SW 1271 (cell line): ENCODE measurements at regions not wholly inside any gene's neighbourhood (a gene's known extent, or its start where the extent isn't known, plus 50 kb on each side); places are given as distances from the start of the nearest gene placed in this dataset.

ENCODE experiments used
- DNase-seq, 2 experiments: peaks; one replicate each; lab custom pipeline; 2025; lab: John Stamatoyannopoulos, UW

DNA sequence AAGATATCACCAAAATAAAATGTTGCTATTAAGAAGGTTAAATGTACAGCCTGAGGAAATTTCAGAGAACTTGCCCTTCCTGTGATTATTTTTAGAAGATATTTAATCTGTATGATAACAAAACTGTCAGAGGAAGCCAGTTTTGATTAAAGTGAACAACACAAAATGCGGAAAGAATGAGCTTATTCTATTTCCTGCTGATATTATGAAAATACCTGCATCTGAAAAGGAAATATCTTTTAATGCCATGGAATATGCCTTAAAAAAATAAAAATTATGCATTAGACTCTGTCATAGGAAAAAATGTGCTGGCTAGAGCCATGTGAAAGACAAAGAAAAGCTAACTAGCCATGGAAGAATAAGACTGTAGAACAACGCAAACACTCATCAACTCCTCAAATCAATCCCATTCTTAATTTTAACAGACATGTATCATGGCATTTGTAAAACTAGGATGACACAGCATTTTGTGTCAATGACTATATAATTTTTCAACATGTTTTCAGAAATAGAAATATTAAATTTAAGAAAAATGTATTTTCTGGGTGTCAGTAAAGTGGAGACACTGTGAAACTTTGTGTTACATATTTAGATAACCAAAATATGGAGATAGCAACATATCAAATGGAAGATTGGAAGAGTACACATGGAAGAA is 1768.2 kb downstream of the SUCLG1 start:
- DNase-seq, result no peak

GRCh38 chr2:82675186-82675585 is 1783.9 kb downstream of the SUCLG1 start:
- no peak for DNase-seq

DNA sequence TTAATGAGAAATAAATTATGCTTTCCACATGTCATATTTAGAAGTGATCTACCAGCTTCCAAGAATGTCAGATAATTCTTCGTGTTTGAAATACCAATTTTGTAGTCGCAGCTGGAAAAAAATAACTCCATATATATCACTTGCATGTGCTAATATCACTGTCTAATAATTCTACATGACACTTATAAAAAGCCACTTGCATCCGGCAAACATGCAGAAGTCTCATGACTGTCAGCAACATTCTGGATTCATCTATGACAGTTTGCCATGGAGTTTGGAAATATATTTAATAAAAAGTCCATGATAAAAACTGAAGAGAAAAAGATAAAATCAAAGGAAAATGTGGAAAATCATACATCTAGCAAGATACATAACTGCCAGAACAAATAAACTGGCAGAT is 1784.4 kb downstream of the SUCLG1 start:
- no peak for DNase-seq

DNA sequence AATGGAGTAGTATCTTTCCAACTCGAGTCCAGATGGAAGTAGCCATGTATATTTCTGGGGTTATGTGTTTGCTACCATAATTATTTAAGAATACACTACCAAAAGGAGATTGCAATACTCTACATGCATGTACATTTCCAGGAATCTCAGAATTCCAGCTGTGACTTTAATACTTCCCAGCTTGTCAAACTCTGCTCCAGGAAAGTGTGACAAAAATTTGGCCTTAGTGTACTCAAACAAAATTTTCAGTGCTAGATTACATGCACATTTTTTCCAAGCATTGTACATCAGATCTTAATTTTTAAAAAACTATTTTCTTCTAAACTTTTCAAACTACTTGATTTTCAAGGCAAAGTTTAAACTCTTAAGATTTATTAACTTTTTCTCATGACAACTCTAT is 1791.6 kb downstream of the SUCLG1 start:
- DNase-seq, result no peak

DNA sequence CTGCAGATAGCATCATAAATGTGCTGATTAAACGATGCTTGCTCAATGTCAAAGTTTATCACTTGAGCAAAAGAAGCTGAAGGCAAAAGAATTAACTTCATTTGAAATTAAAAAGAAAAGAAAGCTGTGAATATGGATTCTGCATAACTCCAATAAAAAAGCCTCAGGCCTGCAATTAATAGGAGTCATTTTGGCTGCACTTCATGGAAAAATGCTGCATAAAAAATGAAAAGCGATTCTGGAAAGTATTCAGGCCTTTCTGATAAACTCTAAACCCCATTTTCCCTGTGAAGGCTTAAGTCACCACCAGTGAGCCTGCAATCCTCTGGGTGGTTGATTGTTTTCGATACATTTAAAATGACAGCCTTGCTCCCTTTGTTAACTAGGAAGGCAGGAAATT is 1793.4 kb downstream of the SUCLG1 start:
- no peak for DNase-seq

GRCh38 chr2:82657106-82657505 is 1802.0 kb downstream of the SUCLG1 start:
- no peak for DNase-seq

GRCh38 chr2:82656420-82656819 is 1802.7 kb downstream of the SUCLG1 start:
- DNase-seq, result no peak

GRCh38 chr2:82652117-82652516 is 1807.0 kb downstream of the SUCLG1 start:
- no peak for DNase-seq

GRCh38 chr2:82650038-82650437 is 1809.0 kb downstream of the SUCLG1 start:
- DNase-seq, result no peak

DNA sequence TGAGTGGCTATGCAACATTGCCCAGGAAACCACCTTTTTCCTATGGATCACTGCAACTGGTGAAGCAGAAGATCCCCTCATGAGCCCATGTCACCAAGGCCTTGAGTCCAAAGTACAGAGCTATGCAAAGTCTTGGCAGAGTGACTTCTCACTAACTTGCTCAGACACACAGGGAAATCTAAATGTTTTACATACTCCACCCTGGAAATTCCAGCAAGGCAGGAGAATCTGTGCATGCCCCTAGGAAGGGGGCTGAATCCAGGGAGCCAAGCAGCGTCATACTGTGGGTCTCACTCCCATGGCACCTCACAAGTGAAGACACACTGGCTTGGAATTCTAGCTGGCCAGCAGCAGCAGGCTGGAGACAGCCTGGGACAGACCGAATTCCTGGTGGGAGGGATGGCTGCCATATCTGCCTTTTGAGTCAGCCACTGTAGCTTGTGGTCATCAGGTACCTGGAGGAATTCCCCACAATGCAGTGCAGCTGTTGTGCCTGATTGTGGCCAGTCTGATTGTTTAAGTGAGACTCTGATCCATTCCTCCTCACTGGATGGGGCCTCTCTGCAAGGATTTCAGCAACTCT is 1817.4 kb downstream of the SUCLG1 start:
- no peak for DNase-seq

GRCh38 chr2:82636402-82637020 is 1822.6 kb downstream of the SUCLG1 start:
- no peak for DNase-seq

DNA sequence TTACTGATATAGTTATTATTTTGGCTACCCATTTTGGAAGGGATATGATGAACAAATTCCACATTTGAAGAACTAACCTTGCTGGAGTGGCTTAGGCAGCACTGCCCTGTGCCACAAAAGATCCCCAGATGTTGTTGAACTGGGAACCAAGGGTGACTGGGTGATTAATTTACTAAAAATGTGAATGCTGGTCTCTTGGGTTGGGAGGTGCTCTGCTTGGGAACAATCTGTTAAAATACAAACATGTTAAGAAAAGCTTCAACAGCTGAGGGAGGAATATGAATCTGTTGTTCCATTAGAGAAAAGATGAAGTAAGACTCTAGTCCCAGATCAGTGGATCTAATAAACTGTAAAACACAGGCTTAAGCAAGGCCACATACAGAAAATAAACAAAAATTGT is 1860.1 kb downstream of the SUCLG1 start:
- no peak for DNase-seq

DNA sequence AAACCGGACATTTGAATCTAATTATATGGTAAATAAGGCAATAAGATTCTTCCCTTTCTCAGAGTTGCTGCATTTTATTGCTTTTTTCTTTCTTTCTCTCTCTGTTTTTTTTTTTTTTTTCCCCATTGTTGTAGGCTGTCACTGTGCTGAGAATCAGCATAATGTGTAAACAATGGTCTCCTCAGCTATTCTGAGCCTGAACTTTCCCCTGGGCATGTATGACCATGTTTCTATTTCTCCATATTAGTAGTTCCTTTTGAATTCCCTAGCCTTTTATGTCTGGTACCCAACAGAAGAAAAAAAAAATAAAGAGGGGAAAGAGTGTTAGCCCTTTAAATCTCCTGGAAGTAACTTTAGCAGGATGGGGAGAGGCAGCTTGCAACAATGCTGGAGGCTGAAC is 1862.5 kb downstream of the SUCLG1 start:
- DNase-seq, result no peak

DNA sequence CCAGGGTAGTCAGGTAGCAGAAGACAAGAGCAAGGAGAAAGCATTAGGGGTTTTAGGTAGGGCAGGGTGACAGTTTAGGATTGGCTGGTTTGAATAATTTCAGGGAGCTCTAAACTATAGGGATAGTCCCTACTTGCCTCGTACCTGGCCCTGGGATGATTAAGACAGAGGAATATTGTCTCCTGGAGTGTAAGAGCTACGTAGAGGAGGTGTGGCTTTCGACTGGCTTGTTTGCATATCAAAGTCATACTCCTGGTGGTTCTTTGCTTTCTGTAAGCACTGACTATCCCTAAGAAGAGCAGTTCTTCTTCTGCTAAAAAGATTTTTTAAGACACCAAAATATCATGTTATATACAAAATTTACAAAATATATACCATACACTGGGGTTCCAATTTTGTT is 1867.4 kb downstream of the SUCLG1 start:
- DNase-seq, result no peak

GRCh38 chr2:82576656-82577055 is 1882.4 kb downstream of the SUCLG1 start:
- no peak for DNase-seq

DNA sequence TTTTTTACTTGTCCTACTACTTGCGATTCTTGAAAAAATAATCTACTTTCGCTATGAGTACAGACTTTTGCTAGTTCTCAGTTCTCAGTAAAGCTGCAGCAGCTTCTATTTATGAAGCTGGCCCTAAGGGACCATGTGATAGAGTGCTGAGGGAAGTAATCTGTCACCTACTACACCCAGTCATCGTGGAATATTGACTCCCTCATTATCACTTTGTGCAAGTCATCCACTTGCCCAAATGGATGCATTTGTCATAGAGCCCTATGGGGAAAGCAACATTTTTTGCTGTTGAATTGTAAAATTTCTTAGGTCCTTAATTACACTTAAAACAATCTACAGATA is 1919.8 kb downstream of the SUCLG1 start:
- no peak for DNase-seq

DNA sequence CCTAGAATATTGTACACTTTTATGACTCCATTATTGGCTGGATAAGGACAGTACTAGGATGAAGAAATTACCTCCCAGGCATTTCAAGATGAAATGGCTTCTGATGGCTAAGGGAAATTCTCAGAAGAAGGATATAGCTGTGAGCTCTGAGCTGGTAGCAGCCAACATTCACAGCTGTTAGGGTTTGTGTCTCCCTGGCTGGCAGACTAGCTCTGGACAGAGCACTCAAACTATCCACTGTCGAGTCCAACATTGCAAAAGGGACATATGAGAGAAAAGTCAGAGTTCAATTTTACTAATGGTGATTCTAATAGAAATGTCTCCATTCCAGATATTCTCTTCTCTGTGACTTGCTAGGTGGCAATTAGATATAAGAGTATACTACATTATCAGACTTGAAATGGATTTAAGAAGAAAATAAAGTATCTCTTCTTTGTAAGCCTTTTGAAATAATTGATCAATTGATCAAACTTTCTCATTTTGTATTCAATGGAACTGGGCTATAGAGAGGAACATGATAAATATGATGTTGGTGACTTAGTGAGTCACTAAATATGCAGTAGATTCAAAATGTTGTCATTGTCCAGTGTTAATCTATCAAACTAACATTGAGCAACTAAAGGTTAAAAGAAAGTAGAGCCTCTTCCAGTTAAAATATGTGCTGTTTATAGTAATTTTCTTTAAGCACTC is 1920.3 kb downstream of the SUCLG1 start:
- no peak for DNase-seq

DNA sequence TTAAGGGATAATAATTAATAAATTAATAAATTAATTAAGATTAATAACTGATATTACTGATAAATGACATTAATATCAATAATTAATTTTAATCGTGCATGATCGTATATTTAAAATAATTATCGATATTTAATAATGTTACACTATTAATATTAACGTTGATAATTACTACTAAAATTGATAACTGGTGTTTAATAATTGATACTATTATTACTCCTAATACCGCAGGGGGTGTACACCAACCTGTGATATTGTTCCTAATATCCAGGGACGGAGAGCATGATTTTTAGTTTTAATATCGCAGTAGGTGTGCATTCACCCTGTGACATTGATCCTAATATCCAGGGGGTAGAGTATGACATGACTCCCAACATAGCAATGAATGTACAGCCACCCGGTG is 1930.8 kb downstream of the SUCLG1 start:
- no peak for DNase-seq

- no peak for DNase-seq
Measured at GRCh38 chr2:82527124-82527523, 1932.0 kb downstream of the SUCLG1 start.

- DNase-seq, result no peak
Measured at GRCh38 chr2:82526277-82526676, 1932.8 kb downstream of the SUCLG1 start.

DNA sequence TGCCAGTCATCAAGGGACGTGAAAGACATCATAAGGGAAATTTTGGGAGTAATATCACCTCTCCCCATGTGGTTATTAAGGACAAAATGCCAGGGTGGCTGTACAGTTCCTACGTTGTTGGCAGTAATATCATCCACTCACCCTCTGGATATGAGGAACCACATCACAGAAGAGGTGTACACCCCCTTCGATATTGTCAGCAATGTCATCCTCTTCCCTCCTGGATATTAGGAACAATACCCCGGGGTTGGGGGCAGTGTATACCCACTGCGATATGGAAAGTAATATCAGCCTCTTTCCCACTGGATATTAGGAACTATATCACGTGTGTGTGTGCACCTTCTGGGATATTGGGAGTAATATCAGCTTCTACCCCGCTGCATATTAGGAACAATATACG is 1933.3 kb downstream of the SUCLG1 start:
- no peak for DNase-seq

- DNase-seq, result no peak
Measured at GRCh38 chr2:82524826-82525225, 1934.3 kb downstream of the SUCLG1 start.

DNA sequence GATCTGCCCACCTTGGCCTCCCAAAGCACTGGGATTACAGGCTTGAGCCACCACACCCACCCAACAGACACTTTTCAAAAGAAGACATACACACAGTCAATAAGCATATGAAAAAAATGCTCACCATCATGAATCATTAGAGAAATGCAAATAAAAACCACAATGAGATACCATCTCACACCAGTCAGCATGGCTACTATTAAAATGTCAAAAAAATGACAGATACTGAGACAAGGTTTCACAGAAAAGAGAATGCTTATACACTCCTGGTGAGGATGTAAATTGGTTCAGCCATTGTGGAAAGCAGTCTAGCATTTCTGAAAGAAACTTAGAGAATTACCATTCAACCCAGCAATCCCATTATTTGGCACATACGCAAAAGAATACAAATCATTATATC is 1947.2 kb downstream of the SUCLG1 start:
- no peak for DNase-seq
